ENCODE measurements at regions not wholly inside any gene's neighbourhood (a gene's known extent, or its start where the extent isn't known, plus 50 kb on each side); places are given as distances from the start of the nearest gene placed in this dataset.

- no peaks in the 10 kb centered on the region for H3K9me3 ChIP-seq
- ATAC-seq (no peak), DNase-seq (no peak)
- H3K4me1 ChIP-seq: peaks cover 6% of the 10 kb centered on the region
- H3K4me3 ChIP-seq: no peak overlapping the region
- TF ChIP-seq CTCF (IDR thresholded peaks at IDR 0.05): no peak
- no peaks in the 10 kb centered on the region for H3K36me3 ChIP-seq
- intact Hi-C loops (cut with DNase I): no loop called here
- H3K27me3 ChIP-seq: no peaks in the 10 kb centered on the region
- no peak overlapping the region for H3K27ac ChIP-seq
These were observed 144.0 kb upstream of the MKLN1 start for GRCh38 chr7:131183611-131184119.

GRCh38 chr7:131186816-131187215 is 140.9 kb upstream of the MKLN1 start:
- Histone ChIP-seq H3K9me3 (no peaks in the 10 kb centered on the region), H3K4me3 (no peak overlapping the region), H3K36me3 (no peaks in the 10 kb centered on the region), H3K27me3 (no peaks in the 10 kb centered on the region), H3K27ac (peak overlapping the region; percentile 40), H3K4me1 (peaks cover 6% of the 10 kb centered on the region)
- no peak for TF ChIP-seq CTCF (IDR thresholded peaks at IDR 0.05)
- intact Hi-C loops (cut with DNase I): no loop called here
- peak; percentile 87 for ATAC-seq
- DNase-seq: no peak

- Histone ChIP-seq H3K9me3 (no peaks in the 10 kb centered on the region), H3K36me3 (no peaks in the 10 kb centered on the region), H3K4me3 (no peak overlapping the region), H3K4me1 (peaks cover 6% of the 10 kb centered on the region), H3K27ac (no peak overlapping the region), H3K27me3 (no peaks in the 10 kb centered on the region)
- TF ChIP-seq CTCF (IDR thresholded peaks at IDR 0.05): no peak
- peak; percentile 70 for ATAC-seq
- no peak for DNase-seq
- intact Hi-C loops (cut with DNase I): no loop called here
These were observed 139.0 kb upstream of the MKLN1 start for GRCh38 chr7:131188367-131189339.

GRCh38 chr7:131189488-131189887 is 138.2 kb upstream of the MKLN1 start:
- TF ChIP-seq CTCF (IDR thresholded peaks at IDR 0.05): no peak
- no peak overlapping the region for H3K4me3 ChIP-seq
- no peaks in the 10 kb centered on the region for H3K9me3 ChIP-seq
- no peak overlapping the region for H3K27ac ChIP-seq
- no peaks in the 10 kb centered on the region for H3K36me3 ChIP-seq
- H3K4me1 ChIP-seq: peaks cover 6% of the 10 kb centered on the region
- no peaks in the 10 kb centered on the region for H3K27me3 ChIP-seq
- intact Hi-C loops (cut with DNase I): no loop called here
- no peak for ATAC-seq
- DNase-seq: no peak

GRCh38 chr7:131190146-131190545 is 137.5 kb upstream of the MKLN1 start:
- H3K4me3 ChIP-seq: no peak overlapping the region
- no peak for ATAC-seq

More at GRCh38 chr7:131190146-131190545, 137.5 kb upstream of the MKLN1 start:
- no peaks in the 10 kb centered on the region for H3K27me3 ChIP-seq
- intact Hi-C loops (cut with DNase I): no loop called here
- H3K9me3 ChIP-seq: no peaks in the 10 kb centered on the region
- no peak for TF ChIP-seq CTCF (IDR thresholded peaks at IDR 0.05)
- no peak overlapping the region for H3K27ac ChIP-seq
- peaks cover 6% of the 10 kb centered on the region for H3K4me1 ChIP-seq
- DNase-seq: no peak
- no peaks in the 10 kb centered on the region for H3K36me3 ChIP-seq
